ES-I3 (cell line): ENCODE measurements at regions not wholly inside any gene's neighbourhood (a gene's known extent, or its start where the extent isn't known, plus 50 kb on each side); places are given as distances from the start of the nearest gene placed in this dataset.
"Not testable (repeated sequence)": the region's sequence is repeated elsewhere in the genome, so short reads cannot be mapped to it uniquely, and the experiment has no call there.

ENCODE experiments used
- H3K36me3 ChIP-seq: 2 replicates; pipeline ENCODE4 v1.6.1; 2013; ENCODE audit warnings: mild to moderate bottlenecking, low read length, control low read depth, moderate library complexity; ENCODE audit not compliant: insufficient read depth
- H3K4me1 ChIP-seq: 2 replicates; pipeline ENCODE4 v1.6.1; 2013; ENCODE audit warnings: mild to moderate bottlenecking, control low read depth, low read length; ENCODE audit not compliant: insufficient read depth
- H3K9ac ChIP-seq: 2 replicates; pipeline ENCODE4 v1.6.1; 2013; ENCODE audit warnings: low read depth, mild to moderate bottlenecking, low read length, moderate library complexity
- H3K9me3 ChIP-seq: 2 replicates; pipeline ENCODE4 v1.6.1; 2013; ENCODE audit warnings: mild to moderate bottlenecking, low read length, moderate library complexity; ENCODE audit not compliant: control insufficient read depth, insufficient read depth

DNA sequence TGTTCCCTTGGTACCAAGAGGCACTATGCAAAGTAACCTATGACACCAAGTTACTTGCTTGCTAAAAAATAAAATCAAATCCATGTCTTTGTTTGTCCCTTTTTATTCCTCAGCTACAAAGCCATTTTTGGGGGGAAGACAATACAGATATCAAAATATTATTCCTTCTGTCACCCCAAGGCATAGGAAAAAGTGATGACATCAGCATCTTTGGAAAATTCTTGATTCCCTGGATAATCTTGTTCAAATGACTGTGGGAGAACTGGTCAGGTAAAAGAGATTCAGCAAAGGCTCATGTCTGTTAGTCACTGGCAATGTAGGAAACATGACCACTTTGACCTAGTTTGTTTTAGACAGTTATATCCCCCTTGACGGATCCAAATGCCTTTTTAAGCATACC is 373.1 kb downstream of the MAT2B start:
- Histone ChIP-seq H3K36me3 (no peaks in the 10 kb centered on the region), H3K9ac (no peak overlapping the region), H3K4me1 (no peaks in the 10 kb centered on the region), H3K9me3 (no peaks in the 10 kb centered on the region)

DNA sequence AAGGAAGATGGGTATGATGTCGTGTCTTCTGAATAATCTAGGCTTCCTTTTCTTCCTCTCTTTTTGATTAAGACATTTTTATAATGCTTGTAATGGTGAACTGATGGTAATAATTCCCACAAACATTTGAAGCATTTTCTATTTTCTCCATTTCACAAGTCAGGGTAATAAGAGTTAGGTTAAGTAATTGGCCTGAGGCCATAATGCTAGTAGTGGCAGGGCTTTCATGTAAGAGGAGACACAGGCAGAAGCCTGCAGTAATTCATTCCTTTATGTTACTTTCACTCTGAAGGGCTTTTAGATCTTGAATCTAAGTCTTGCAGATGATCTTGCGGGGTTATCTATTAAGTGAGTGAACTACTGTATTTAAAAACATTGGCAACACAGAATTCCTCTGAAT is 374.9 kb downstream of the MAT2B start:
- H3K4me1 ChIP-seq, result no peaks in the 10 kb centered on the region
- no peaks in the 10 kb centered on the region for H3K9me3 ChIP-seq
- no peaks in the 10 kb centered on the region for H3K36me3 ChIP-seq
- no peak overlapping the region for H3K9ac ChIP-seq

DNA sequence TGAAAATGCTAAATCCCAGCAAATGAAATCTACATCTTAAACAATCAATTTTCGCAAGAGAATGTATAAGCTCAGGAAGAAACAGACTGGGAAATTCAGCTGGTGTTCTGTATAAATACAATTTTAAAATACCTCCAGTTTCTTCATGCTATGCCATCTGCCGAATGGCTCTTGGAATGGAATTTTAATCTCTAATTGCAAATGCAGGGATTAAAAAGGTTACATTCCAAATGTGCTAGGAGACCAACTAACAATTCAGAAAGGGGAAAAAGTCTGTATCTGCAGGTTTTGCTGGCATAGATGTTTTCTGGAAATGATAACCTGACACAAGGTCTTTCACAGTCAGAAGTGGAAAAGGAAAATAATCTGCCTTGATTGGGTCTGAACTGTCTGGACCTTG is 379.7 kb downstream of the MAT2B start:
- H3K4me1 ChIP-seq, result no peaks in the 10 kb centered on the region
- no peaks in the 10 kb centered on the region for H3K9me3 ChIP-seq
- no peaks in the 10 kb centered on the region for H3K36me3 ChIP-seq
- H3K9ac ChIP-seq, result no peak overlapping the region

DNA sequence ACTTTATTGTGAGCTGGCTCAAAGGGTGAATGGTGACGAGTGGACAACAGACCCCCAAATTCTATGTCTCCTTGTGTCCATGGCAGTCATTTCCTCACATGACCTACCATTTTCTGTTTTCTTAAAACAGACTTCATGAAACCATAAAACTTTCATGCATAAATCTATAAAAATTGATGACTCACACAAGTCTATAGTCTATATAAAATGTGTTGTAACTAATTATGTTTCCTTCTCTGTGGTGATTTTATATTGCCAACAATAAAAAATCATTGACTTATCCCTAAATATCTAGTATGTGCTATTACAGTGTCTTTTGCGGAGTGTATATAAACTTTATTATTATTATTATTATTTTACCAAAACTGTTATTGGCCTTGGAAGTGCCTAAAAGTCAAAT is 382.4 kb downstream of the MAT2B start:
- Histone ChIP-seq H3K9ac (no peak overlapping the region), H3K4me1 (peaks cover 3% of the 10 kb centered on the region; the same call in 1 of the 2 replicates), H3K9me3 (no peaks in the 10 kb centered on the region), H3K36me3 (no peaks in the 10 kb centered on the region)

DNA sequence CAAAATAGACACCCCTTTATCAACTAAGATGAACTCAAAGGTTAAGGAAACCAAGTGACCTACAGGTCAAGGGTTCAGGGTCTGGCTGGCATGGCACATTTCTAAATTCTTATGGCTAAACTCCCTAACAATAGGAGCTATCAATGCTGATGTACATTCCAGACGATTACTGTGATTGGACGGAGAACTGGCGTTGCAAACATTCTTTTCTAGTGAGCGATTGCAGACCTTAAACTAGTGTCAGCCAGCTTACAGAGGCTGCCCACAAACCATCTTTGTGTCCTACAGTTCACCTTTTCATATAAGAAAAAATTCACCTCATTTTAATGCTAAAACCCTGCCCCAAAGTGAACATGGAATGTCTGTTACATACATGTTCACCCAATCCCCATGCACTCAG is 382.9 kb downstream of the MAT2B start:
- H3K36me3 ChIP-seq, result no peaks in the 10 kb centered on the region
- H3K9me3 ChIP-seq, result no peaks in the 10 kb centered on the region
- H3K9ac ChIP-seq, result no peak overlapping the region
- peaks cover 3% of the 10 kb centered on the region; the same call in 1 of the 2 replicates for H3K4me1 ChIP-seq

DNA sequence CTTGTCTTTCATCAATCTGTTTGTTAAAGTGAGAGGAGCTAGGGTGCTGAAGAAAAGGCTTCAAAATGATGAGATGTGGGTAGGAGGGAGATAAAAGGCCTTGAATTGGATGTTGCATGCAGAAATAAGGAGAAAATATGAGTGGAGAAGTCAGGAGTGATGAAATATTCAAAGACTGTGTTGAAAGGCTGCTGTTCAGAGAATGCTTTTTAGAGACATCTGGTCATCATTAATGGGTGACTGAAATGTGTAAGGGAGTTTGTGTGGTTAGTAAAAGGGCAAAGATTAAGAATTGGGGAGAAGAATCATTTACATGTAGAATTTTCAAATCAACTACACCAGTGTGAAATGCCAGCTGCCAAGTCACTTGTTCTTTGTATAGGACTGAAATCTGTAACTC is 383.9 kb downstream of the MAT2B start:
- no peak overlapping the region for H3K9ac ChIP-seq
- H3K36me3 ChIP-seq, result no peaks in the 10 kb centered on the region
- H3K4me1 ChIP-seq, result peaks cover 3% of the 10 kb centered on the region; the same call in 1 of the 2 replicates
- H3K9me3 ChIP-seq, result no peaks in the 10 kb centered on the region

DNA sequence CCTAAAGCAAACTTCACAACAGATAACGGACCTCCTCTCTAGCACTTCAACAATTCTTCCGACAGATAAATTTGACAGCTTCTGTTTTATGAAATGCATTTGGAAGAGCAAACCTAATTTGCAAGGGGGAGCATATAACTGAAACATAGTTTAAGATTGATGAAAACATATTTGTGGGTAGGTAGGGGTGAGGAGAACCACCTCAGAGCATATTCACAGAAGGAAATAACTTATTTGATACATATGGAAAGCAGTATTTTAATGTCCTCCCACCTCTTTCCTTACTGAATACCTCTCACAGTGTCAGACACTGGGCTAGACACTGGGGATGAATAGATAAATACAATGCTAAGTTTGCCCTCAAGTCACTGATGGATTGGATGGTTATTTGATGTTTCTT is 384.8 kb downstream of the MAT2B start:
- Histone ChIP-seq H3K9me3 (no peaks in the 10 kb centered on the region), H3K4me1 (peaks cover 3% of the 10 kb centered on the region; the same call in 1 of the 2 replicates), H3K36me3 (no peaks in the 10 kb centered on the region), H3K9ac (no peak overlapping the region)

DNA sequence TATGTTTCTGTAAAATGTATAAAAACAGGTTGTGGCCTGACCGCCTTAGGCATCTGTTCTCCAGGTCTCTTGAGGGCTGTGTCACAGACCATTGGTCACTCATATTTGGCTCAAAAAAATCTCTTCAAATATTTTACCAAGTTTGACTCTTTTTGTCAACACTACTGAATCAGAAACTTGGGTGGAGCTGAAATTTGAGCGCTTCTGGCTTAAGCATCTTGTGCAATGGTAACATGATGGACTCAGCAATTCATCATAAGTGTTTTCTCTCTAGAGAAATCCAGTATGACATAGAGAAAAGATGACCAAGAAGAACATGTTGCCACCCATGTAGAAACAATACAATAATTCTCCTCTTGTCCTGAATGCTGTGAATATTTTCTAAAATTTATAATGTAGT is 387.9 kb downstream of the MAT2B start:
- H3K9me3 ChIP-seq, result no peaks in the 10 kb centered on the region
- no peaks in the 10 kb centered on the region for H3K36me3 ChIP-seq
- H3K9ac ChIP-seq, result no peak overlapping the region
- H3K4me1 ChIP-seq, result peaks cover 3% of the 10 kb centered on the region; the same call in 1 of the 2 replicates

DNA sequence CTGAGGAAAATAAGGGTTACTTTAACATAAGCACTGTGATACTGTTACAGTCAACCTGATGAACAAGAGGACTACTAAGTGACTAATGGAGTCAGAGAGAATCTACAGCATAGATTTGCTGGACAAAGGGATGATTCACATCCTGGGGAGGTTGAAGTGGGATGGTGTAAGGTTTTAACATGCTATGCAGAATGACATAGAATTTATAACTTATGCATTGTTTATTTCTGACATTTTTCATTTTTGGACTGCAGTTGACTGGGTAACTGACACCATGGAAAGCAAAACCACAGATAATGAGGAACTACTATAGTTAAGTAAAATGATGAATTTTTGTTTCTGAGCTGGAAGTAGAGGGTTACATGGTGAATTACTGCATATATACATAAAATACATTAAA is 389.2 kb downstream of the MAT2B start:
- H3K36me3 ChIP-seq, result no peaks in the 10 kb centered on the region
- H3K9me3 ChIP-seq, result no peaks in the 10 kb centered on the region
- H3K9ac ChIP-seq, result no peak overlapping the region
- H3K4me1 ChIP-seq, result peaks cover 3% of the 10 kb centered on the region; the same call in 1 of the 2 replicates

DNA sequence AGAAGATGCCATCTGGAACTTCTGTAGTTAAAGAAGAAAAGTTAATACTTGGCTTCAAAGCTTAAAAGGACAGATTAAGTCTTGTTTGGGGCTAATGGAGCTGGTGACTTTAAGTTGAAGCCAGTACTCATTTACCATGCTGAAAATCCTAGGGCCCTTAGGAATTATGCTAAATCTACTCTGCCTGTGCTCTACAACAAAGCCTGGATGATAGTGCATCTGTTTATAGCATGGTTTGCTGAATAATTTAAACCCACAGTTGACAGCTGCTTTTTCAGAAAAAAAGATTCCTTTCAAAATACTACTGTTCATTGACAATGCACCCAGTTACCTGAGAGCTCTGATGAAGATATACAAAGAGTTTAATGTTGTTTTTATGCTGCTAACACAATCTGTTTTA is 393.5 kb downstream of the MAT2B start:
- H3K36me3 ChIP-seq, result no peaks in the 10 kb centered on the region
- H3K9ac ChIP-seq, result no peak overlapping the region
- no peaks in the 10 kb centered on the region for H3K4me1 ChIP-seq
- H3K9me3 ChIP-seq, result peaks cover 2% of the 10 kb centered on the region; the same call in 1 of the 2 replicates

DNA sequence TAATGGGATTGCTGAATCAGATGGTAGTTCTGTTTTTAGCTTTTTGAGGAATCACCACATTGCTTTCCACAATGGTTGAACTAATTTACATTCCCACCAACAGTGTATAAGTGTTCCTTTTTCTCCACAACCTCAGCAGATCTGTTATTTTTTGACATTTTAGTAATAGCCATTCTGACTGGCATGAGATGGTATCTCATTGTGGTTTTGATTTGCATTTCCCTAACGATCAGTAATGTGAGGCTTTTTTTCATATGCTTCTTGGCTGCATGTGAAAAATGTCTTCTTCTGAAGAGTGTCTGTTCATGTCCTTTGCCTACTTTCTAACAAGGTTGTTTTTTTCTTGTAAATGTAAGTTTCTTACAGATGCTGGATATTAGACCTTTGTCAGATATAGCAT is 402.4 kb downstream of the MAT2B start:
- not testable (repeated sequence) for H3K9ac ChIP-seq, H3K9me3 ChIP-seq, H3K36me3 ChIP-seq, H3K4me1 ChIP-seq

DNA sequence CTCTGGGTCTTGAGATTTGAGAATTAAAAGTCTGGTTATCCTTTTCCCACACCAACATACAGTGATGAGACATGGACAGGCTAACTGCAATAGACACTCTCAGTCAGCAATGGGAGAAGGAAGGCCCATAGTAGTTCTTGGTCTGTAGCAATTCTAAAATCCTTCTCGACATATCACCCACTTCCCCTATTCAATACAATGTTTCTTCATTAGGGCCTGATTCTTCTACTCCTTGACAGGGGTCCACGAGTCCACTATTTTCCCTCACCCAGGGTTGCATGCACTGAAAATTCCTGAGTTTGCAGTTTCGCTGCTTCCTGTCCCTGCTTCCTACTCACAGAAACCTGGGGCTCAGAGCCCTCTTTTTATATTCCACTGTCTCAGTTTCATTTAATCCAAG is 402.8 kb downstream of the MAT2B start:
- Histone ChIP-seq H3K4me1 (no peaks in the 10 kb centered on the region), H3K9me3 (no peaks in the 10 kb centered on the region), H3K36me3 (no peaks in the 10 kb centered on the region), H3K9ac (no peak overlapping the region)

DNA sequence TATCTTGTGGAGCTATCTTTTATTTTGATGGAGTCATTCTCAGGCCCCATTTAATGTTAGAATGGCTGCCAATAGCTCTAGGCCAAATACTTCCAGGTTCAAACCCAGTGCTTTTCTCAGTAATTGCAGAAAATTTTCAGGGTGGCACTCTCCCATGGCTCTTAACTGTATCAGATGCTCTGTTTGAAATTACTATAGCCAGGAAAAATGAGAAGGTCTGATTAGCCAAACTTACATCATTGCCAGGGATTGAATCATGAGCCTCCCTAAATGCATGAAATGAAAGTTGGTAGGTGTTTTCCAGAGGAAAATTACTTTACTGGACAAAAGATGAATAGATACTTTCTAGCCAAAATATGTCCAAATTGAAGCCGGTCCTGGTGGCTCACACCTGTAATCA is 404.8 kb downstream of the MAT2B start:
- H3K36me3 ChIP-seq, result no peaks in the 10 kb centered on the region
- no peaks in the 10 kb centered on the region for H3K4me1 ChIP-seq
- no peak overlapping the region for H3K9ac ChIP-seq
- no peaks in the 10 kb centered on the region for H3K9me3 ChIP-seq

DNA sequence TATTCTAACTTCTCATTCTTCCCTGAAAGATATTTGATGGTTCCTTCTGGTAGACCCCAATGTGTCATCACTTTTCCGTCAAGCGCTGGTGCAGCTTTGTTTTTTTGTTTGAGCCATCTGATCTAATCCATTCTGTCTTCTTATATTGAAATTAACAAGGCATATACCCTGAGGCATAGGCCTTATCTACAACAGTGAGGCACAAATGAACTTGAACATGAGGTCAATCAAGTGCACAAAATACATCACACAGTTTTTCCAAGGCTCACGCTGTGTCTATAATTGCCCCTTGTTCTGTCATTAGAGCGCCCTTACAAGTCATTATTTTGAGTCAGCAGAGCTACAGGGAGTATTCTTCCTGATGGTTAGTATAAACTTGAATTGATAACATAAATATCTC is 406.6 kb downstream of the MAT2B start:
- Histone ChIP-seq H3K36me3 (no peaks in the 10 kb centered on the region), H3K4me1 (peaks cover 9% of the 10 kb centered on the region), H3K9me3 (no peaks in the 10 kb centered on the region), H3K9ac (no peak overlapping the region)

DNA sequence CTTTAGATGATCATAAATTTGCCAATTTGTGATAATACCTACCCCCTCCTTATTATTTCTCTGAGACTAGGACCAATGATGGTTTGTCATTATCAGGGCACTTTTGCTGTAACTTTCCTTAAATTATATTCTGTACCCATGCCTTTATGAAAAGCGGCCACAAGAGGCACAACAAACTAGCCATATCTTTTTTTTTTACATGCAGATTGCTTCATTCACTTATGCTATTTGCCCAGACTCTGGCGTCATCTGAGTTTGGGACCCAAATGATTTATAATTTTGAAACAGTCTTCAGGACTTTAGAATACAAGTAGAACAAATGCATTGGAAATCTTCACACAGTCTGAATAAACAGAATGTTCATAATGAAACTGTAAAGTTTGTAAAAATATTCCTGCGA is 408.1 kb downstream of the MAT2B start:
- Histone ChIP-seq H3K4me1 (peaks cover 9% of the 10 kb centered on the region), H3K36me3 (no peaks in the 10 kb centered on the region), H3K9ac (no peak overlapping the region), H3K9me3 (no peaks in the 10 kb centered on the region)

DNA sequence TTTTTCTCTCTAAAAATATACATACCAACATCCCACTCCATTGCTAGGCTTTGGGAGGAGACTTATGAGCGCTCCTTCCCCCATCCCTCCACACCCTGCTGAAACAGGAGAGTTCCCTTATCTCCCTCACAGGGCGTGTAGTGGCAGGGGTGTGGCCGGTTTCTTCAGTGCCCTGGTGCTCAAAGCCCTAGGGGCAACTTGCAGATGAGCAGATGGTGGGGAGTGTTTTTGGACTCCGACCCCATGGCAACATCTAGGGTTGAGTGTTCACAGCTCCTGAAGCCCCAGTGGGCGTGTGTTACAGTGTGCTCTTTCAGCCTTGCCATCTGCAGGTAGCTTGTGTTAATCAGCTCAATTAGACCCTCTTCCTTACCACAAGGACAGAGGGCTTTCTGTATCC is 409.5 kb downstream of the MAT2B start:
- Histone ChIP-seq H3K9me3 (no peaks in the 10 kb centered on the region), H3K9ac (no peak overlapping the region), H3K36me3 (no peaks in the 10 kb centered on the region), H3K4me1 (peaks cover 9% of the 10 kb centered on the region)
